K562 (cell line): ENCODE measurements at regions not wholly inside any gene's neighbourhood (a gene's known extent, or its start where the extent isn't known, plus 50 kb on each side); places are given as distances from the start of the nearest gene placed in this dataset.

ENCODE experiments used
- ATAC-seq: fragments of 200-7000 bp; cut with Tn5 transposase; 3 replicates; pipeline ENCODE4 v1.9.1; 2020; ENCODE audit warnings: moderate library complexity
- BruUV-seq: library from RNA; stranded (reverse); fragments of 400-500 nt; replicated peaks from 2 replicates; lab custom pipeline; 2021; lab: Mats Ljungman, UMichigan
- CTCF ChIA-PET: fragments of 300-600 bp; formaldehyde crosslinking; extraction: SDS; loops from one replicate; lab custom pipeline; 2021; ENCODE audit warnings: low intra/inter-chr PET ratio; lab: Yijun Ruan, JAX
- POLR2A ChIA-PET: fragments of 300-600, 350-650 bp; sonication (Branson Sonifier 250); formaldehyde crosslinking; extraction: SDS; loops from one replicate; lab custom pipeline; 2021; ENCODE audit warnings: antibody characterized with exemption, inconsistent platforms; lab: Yijun Ruan, JAX
- DNase-seq, 4 experiments: peaks; one replicate each; pipeline versions ENCODE4 v3.0.0 to v3.0.0-alpha.2; 2011 to 2018; ENCODE audit warnings: low spot score in 3 of 4, mixed read lengths in 3 of 4; ENCODE audit errors: extremely low read depth in 1 of 4
- FAIRE-seq: peaks from 2 replicates; lab custom pipeline; 2011; peaks lifted over from hg19 to GRCh38; lab: Jason Lieb, UNC
- H2AFZ ChIP-seq: 2 replicates; pipeline ENCODE4 v1.6.0; 2011; ENCODE audit warnings: low read depth, low read length, control low read depth, inconsistent platforms
- H3K27ac ChIP-seq: fragments of 200-600 bp; 3 replicates; pipeline ENCODE4 v1.8.0; 2011; ENCODE audit warnings: low read depth, mild to moderate bottlenecking, control low read depth, inconsistent platforms, low read length, moderate library complexity, mixed read lengths; ENCODE audit errors: extremely low read depth
- H3K27me3 ChIP-seq, 2 experiments: fragments of 300-600 bp in 1 of 2; 2 replicates in 1 of 2; 3 replicates in 1 of 2; pipeline versions ENCODE4 v1.6.0 to v1.8.0; 2011; ENCODE audit warnings: inconsistent platforms in 2 of 2, low read length in 2 of 2, mild to moderate bottlenecking in 1 of 2, mixed read lengths in 1 of 2, moderate library complexity in 1 of 2; ENCODE audit not compliant: control insufficient read depth in 2 of 2, insufficient read depth in 2 of 2
- H3K36me3 ChIP-seq: fragments of 300-600 bp; 3 replicates; pipeline ENCODE4 v1.8.0; 2011; ENCODE audit warnings: mild to moderate bottlenecking, low read length, inconsistent platforms; ENCODE audit not compliant: control insufficient read depth, insufficient read depth
- H3K4me1 ChIP-seq, 2 experiments: fragments of 200-600 bp in 1 of 2; replicated peaks in 1 of 2; 2 replicates in 1 of 2; 3 replicates in 1 of 2; pipeline versions ENCODE4 v1.5.1 to v1.8.0; 2011; ENCODE audit warnings: inconsistent platforms in 2 of 2, low read length in 2 of 2, mild to moderate bottlenecking in 1 of 2, mixed read lengths in 1 of 2, moderate library complexity in 1 of 2; ENCODE audit not compliant: control insufficient read depth in 2 of 2, insufficient read depth in 2 of 2
- H3K4me2 ChIP-seq: 2 replicates; pipeline ENCODE4 v1.6.1; 2011; ENCODE audit warnings: low read length, control low read depth, inconsistent platforms, mixed read lengths; ENCODE audit not compliant: insufficient read depth
- H3K4me3 ChIP-seq: fragments of 200-600 bp; sonication (generic), shearing (Covaris generic); 2 replicates; pipeline ENCODE4 v1.5.1; 2016; ENCODE audit warnings: control low read depth, inconsistent platforms
- H3K79me2 ChIP-seq: fragments of 200-600 bp; 3 replicates; pipeline ENCODE4 v1.8.0; 2011; ENCODE audit warnings: low read length, inconsistent platforms; ENCODE audit not compliant: control insufficient read depth, insufficient read depth
- H3K9ac ChIP-seq, 2 experiments: 2 replicates each; pipeline versions ENCODE4 v1.6.0 to v1.6.1; 2011; ENCODE audit warnings: low read depth in 2 of 2, low read length in 2 of 2, control low read depth in 1 of 2, inconsistent platforms in 1 of 2, mild to moderate bottlenecking in 1 of 2, mixed read lengths in 1 of 2; ENCODE audit not compliant: insufficient read depth in 1 of 2
- H3K9me1 ChIP-seq: one replicate; pipeline ENCODE4 v1.6.0; 2011; ENCODE audit warnings: inconsistent platforms, mild to moderate bottlenecking, low read length, moderate library complexity; ENCODE audit not compliant: control insufficient read depth, insufficient read depth
- H3K9me3 ChIP-seq: replicated peaks from 2 replicates; pipeline ENCODE4 v1.5.1; 2011; ENCODE audit warnings: low read depth, low read length, inconsistent platforms; ENCODE audit not compliant: control insufficient read depth, insufficient read depth
- H4K20me1 ChIP-seq: replicated peaks from 2 replicates; pipeline ENCODE4 v1.6.1; 2011; ENCODE audit warnings: low read length, inconsistent platforms, mixed read lengths; ENCODE audit not compliant: control insufficient read depth, insufficient read depth
- BHLHE40 ChIP-seq: IDR thresholded peaks from 2 replicates; pipeline ENCODE4 v1.6.1; 2011; ENCODE audit warnings: low read length, improper control_type of control experiment
- ETS1 ChIP-seq: conservative IDR thresholded peaks from 2 replicates; pipeline ENCODE4 v1.6.1; 2011; ENCODE audit warnings: low read depth, mild to moderate bottlenecking, low read length; ENCODE audit not compliant: control insufficient read depth
- GABPB2 ChIP-seq: fragments of 250-450 bp; sonication (Bioruptor Pico); conservative IDR thresholded peaks from 2 replicates; pipeline ENCODE4 v1.5.1; 2021; ENCODE audit warnings: mild to moderate bottlenecking
- GATA2 ChIP-seq: sonication (generic); formaldehyde crosslinking; IDR thresholded peaks from 2 replicates; pipeline ENCODE4 v1.4.0; 2020; ENCODE audit warnings: mild to moderate bottlenecking, missing genetic modification reagents
- HEY1 ChIP-seq: fragments of 250-450 bp; sonication (Bioruptor Pico); IDR thresholded peaks from 2 replicates; pipeline ENCODE4 v1.5.0; 2020; ENCODE audit warnings: mild to moderate bottlenecking, moderate library complexity, borderline replicate concordance
- JUN ChIP-seq, 2 experiments: sonication (generic) in 1 of 2; formaldehyde crosslinking in 1 of 2; IDR thresholded peaks; 2 replicates each; pipeline versions ENCODE4 v1.6.1 to v1.8.0; 2012 to 2022; ENCODE audit warnings: borderline replicate concordance in 2 of 2, mild to moderate bottlenecking in 2 of 2, improper control_type of control experiment in 1 of 2, low read depth in 1 of 2, low read length in 1 of 2, missing genetic modification reagents in 1 of 2
- KLF13 ChIP-seq: fragments of 450-650 bp; IDR thresholded peaks from 2 replicates; pipeline ENCODE4 v1.6.1; 2016; ENCODE audit warnings: missing genetic modification characterization, low read depth, mild to moderate bottlenecking, missing compliant biosample characterization, moderate library complexity, borderline replicate concordance
- MAZ ChIP-seq, 2 experiments: fragments of 450-650 bp in 1 of 2; sonication (generic) in 1 of 2; formaldehyde crosslinking; IDR thresholded peaks in 1 of 2; conservative IDR thresholded peaks in 1 of 2; 2 replicates each; pipeline versions ENCODE4 v1.4.0 to v1.5.0; 2020; ENCODE audit warnings: mild to moderate bottlenecking in 1 of 2, missing genetic modification reagents in 1 of 2
- MEF2A ChIP-seq: IDR thresholded peaks from 2 replicates; pipeline ENCODE4 v1.6.1; 2011; ENCODE audit warnings: low read depth, mild to moderate bottlenecking, low read length, moderate library complexity; ENCODE audit not compliant: control insufficient read depth
- NELFE ChIP-seq: IDR thresholded peaks from 2 replicates; pipeline ENCODE4 v1.6.1; 2011; ENCODE audit warnings: mild to moderate bottlenecking; ENCODE audit not compliant: insufficient read depth, insufficient read length
- PTRF ChIP-seq: fragments of 450-650 bp; IDR thresholded peaks from 2 replicates; pipeline ENCODE4 v1.6.1; 2016; ENCODE audit warnings: mild to moderate bottlenecking, missing genetic modification characterization, missing compliant biosample characterization
- RBM17 ChIP-seq: fragments of 200-400 bp; formaldehyde crosslinking; IDR thresholded peaks from 2 replicates; pipeline ENCODE4 v1.6.1; 2017; ENCODE audit warnings: low read depth, mild to moderate bottlenecking, low read length, borderline replicate concordance
- SIN3B ChIP-seq: fragments of 450-650 bp; IDR thresholded peaks from 2 replicates; pipeline ENCODE4 v1.6.1; 2017; ENCODE audit warnings: low read depth, mild to moderate bottlenecking, moderate library complexity
- SRF ChIP-seq, 2 experiments: fragments of 250-450, 450-650 bp in 1 of 2; sonication (Bioruptor Pico) in 1 of 2; sonication (generic) in 1 of 2; formaldehyde crosslinking; IDR thresholded peaks; 2 replicates each; pipeline versions ENCODE4 v1.5.0 to v1.5.1; 2020 to 2022; ENCODE audit warnings: mild to moderate bottlenecking in 1 of 2, missing genetic modification reagents in 1 of 2
- SRSF7 ChIP-seq: fragments of 200-400 bp; formaldehyde crosslinking; optimal IDR thresholded peaks from 2 replicates; pipeline ENCODE3; 2017; ENCODE audit warnings: mild to moderate bottlenecking, low read depth, low read length
- TAF15 ChIP-seq: fragments of 200-400 bp; formaldehyde crosslinking; IDR thresholded peaks from 2 replicates; pipeline ENCODE4 v1.6.1; 2017; ENCODE audit warnings: mild to moderate bottlenecking, low read depth, low read length, moderate library complexity
- ZBTB8A ChIP-seq: fragments of 450-650 bp; IDR thresholded peaks from 2 replicates; pipeline ENCODE4 v1.6.1; 2018; ENCODE audit warnings: mild to moderate bottlenecking, moderate library complexity; ENCODE audit not compliant: partially characterized antibody
- ZNF445 ChIP-seq: fragments of 250-450 bp; sonication (Bioruptor Pico); IDR thresholded peaks from 2 replicates; pipeline ENCODE4 v1.4.0; 2020; ENCODE audit warnings: low read depth, mild to moderate bottlenecking, moderate library complexity
- WGBS: fragments of 100-300 bp; shearing (Covaris generic); methylation state at CpG from one replicate; pipeline ENCODE4 v1.1.6; 2016; ENCODE audit warnings: low coverage, mixed read lengths; ENCODE audit not compliant: insufficient coverage; ENCODE audit errors: missing lambda C conversion rate; 5-methylcytosine and 5-hydroxymethylcytosine counted together
- in situ Hi-C: fragments of 300-500 bp; cut with MboI; formaldehyde crosslinking; loops from 4 replicates; pipeline ENCODE4 v1.15.0; 2018; ENCODE audit warnings: inconsistent platforms, mixed read lengths
- intact Hi-C: fragments of 100-400 bp; cut with micrococcal nuclease; formaldehyde crosslinking; loops from 2 replicates; pipeline ENCODE4 v1.14.2; 2022

GRCh38 chrX:86887341-86887740, 630.3 kb upstream of the KLHL4 start:
- DNase-seq, result no peak
- Histone ChIP-seq H3K27ac (no peak overlapping the region), H3K9ac (no peak overlapping the region), H3K79me2 (no peaks in the 10 kb centered on the region), H3K9me3 (no peaks in the 10 kb centered on the region), H3K9me1 (no peaks in the 10 kb centered on the region), H3K27me3 (no peaks in the 10 kb centered on the region), H3K4me1 (no peaks in the 10 kb centered on the region), H2AFZ (no peak overlapping the region), H4K20me1 (no peaks in the 10 kb centered on the region), H3K36me3 (no peaks in the 10 kb centered on the region), H3K4me2 (no peak overlapping the region), H3K4me3 (no peak overlapping the region)
- BruUV-seq, result no TSS peak
- in situ Hi-C loops (no loop called here), intact Hi-C loops (no loop called here)
- no peak for ATAC-seq
- ChIA-PET POLR2A (no interaction called here), CTCF (no interaction called here)
- no peak for TF ChIP-seq HEY1
- TF ChIP-seq GATA2, result no peak
- TF ChIP-seq GABPB2, result no peak
- no peak for TF ChIP-seq ZBTB8A
- no peak for TF ChIP-seq RBM17
- TF ChIP-seq SRSF7, result no peak
- TF ChIP-seq MEF2A, result no peak
- no peak for TF ChIP-seq BHLHE40
- TF ChIP-seq TAF15, result no peak
- TF ChIP-seq JUN (IDR thresholded peaks at IDR 0.05; ENCODE audit: borderline replicate concordance, low read depth, low read length), result no peak
- TF ChIP-seq JUN (CRISPR knock-in tag; IDR thresholded peaks at IDR 0.05; ENCODE audit: borderline replicate concordance), result no peak
- TF ChIP-seq PTRF (tag), result no peak
- no peak for TF ChIP-seq SIN3B
- TF ChIP-seq SRF (CRISPR knock-in tag; IDR thresholded peaks at IDR 0.05), result no peak
- TF ChIP-seq ZNF445 (CRISPR knock-in tag), result no peak
- TF ChIP-seq MAZ (CRISPR knock-in tag; conservative IDR thresholded peaks at IDR 0.05 in 1 of 2, IDR thresholded peaks at IDR 0.05 in 1 of 2), result no peak
- no peak for TF ChIP-seq KLF13 (tag)
- no peak for TF ChIP-seq NELFE
- TF ChIP-seq ETS1, result no peak
- no peak for FAIRE-seq
- 0% methylated on average over 1 of the region's 1 CpG for WGBS
